ENCODE measurements at regions not wholly inside any gene's neighbourhood (a gene's known extent, or its start where the extent isn't known, plus 50 kb on each side); places are given as distances from the start of the nearest gene placed in this dataset.

GRCh38 chr7:94111009-94111408 lies 106.9 kb upstream of the BET1 start:
- TF ChIP-seq CTCF (IDR thresholded peaks at IDR 0.05; ENCODE audit: unreplicated experiment in 3 of 3): no peak
- no peak overlapping the region for H3K27ac Mint-ChIP-seq
- H3K9me3 Mint-ChIP-seq: no peaks in the 10 kb centered on the region
- H3K36me3 Mint-ChIP-seq (ENCODE audit: low read depth): no peaks in the 10 kb centered on the region
- H3K4me3 Mint-ChIP-seq: no peak overlapping the region
- H3K4me1 Mint-ChIP-seq: no peaks in the 10 kb centered on the region
- H3K27me3 Mint-ChIP-seq (ENCODE audit: low read depth): no peaks in the 10 kb centered on the region

- TF ChIP-seq CTCF (IDR thresholded peaks at IDR 0.05; ENCODE audit: unreplicated experiment in 3 of 3): no peak
- no peak overlapping the region for H3K4me3 Mint-ChIP-seq
- no peaks in the 10 kb centered on the region for H3K4me1 Mint-ChIP-seq
- H3K27ac Mint-ChIP-seq: no peak overlapping the region
- H3K36me3 Mint-ChIP-seq (ENCODE audit: low read depth): no peaks in the 10 kb centered on the region
- H3K27me3 Mint-ChIP-seq (ENCODE audit: low read depth): no peaks in the 10 kb centered on the region
- no peaks in the 10 kb centered on the region for H3K9me3 Mint-ChIP-seq
Measured at GRCh38 chr7:94115316-94115715, 111.2 kb upstream of the BET1 start.

- Mint-ChIP-seq H3K36me3 (ENCODE audit: low read depth) (no peaks in the 10 kb centered on the region), H3K4me1 (peaks cover 7% of the 10 kb centered on the region), H3K27me3 (ENCODE audit: low read depth) (no peaks in the 10 kb centered on the region), H3K27ac (no peak overlapping the region), H3K4me3 (no peak overlapping the region), H3K9me3 (no peaks in the 10 kb centered on the region)
- no peak for TF ChIP-seq CTCF (IDR thresholded peaks at IDR 0.05; ENCODE audit: unreplicated experiment in 3 of 3)
Measured at GRCh38 chr7:94123136-94123535, 119.0 kb upstream of the BET1 start.

- Mint-ChIP-seq H3K9me3 (no peaks in the 10 kb centered on the region), H3K27ac (peak overlapping the region in 1 of 3 experiments; percentile 37), H3K36me3 (ENCODE audit: low read depth) (no peaks in the 10 kb centered on the region), H3K4me1 (peaks cover 26% of the 10 kb centered on the region), H3K27me3 (ENCODE audit: low read depth) (no peaks in the 10 kb centered on the region), H3K4me3 (no peak overlapping the region)
- no peak for TF ChIP-seq CTCF (IDR thresholded peaks at IDR 0.05; ENCODE audit: unreplicated experiment in 3 of 3)
Measured at GRCh38 chr7:94127026-94127425, 122.9 kb upstream of the BET1 start.

GRCh38 chr7:94128072-94128471 lies 123.9 kb upstream of the BET1 start:
- Mint-ChIP-seq H3K4me3 (no peak overlapping the region), H3K9me3 (no peaks in the 10 kb centered on the region), H3K27ac (no peak overlapping the region), H3K27me3 (ENCODE audit: low read depth) (no peaks in the 10 kb centered on the region), H3K4me1 (peaks cover 26% of the 10 kb centered on the region), H3K36me3 (ENCODE audit: low read depth) (no peaks in the 10 kb centered on the region)
- no peak for TF ChIP-seq CTCF (IDR thresholded peaks at IDR 0.05; ENCODE audit: unreplicated experiment in 3 of 3)

- Mint-ChIP-seq H3K4me1 (peaks cover 26% of the 10 kb centered on the region), H3K4me3 (no peak overlapping the region), H3K27ac (peak overlapping the region; percentile 59 to 87 (median 67)), H3K36me3 (ENCODE audit: low read depth) (no peaks in the 10 kb centered on the region), H3K9me3 (no peaks in the 10 kb centered on the region), H3K27me3 (ENCODE audit: low read depth) (no peaks in the 10 kb centered on the region)
- no peak for TF ChIP-seq CTCF (IDR thresholded peaks at IDR 0.05; ENCODE audit: unreplicated experiment in 3 of 3)
Measured at GRCh38 chr7:94129443-94130140, 125.4 kb upstream of the BET1 start.

Data from nephron (organoid).